OCI-LY3 (cell line): ENCODE measurements at regions not wholly inside any gene's neighbourhood (a gene's known extent, or its start where the extent isn't known, plus 50 kb on each side); places are given as distances from the start of the nearest gene placed in this dataset.

Experiments used
- CTCF ChIP-seq: fragments of 200-600, 300-600 bp; sonication (generic); IDR thresholded peaks from 2 replicates; pipeline ENCODE4 v1.5.1; 2014; ENCODE audit warnings: antibody characterized with exemption, low read length, low read depth
- EZH2phosphoT487 ChIP-seq: fragments of 200-600 bp; shearing (Covaris generic); IDR thresholded peaks from 2 replicates; pipeline ENCODE4 v1.6.1; 2018; ENCODE audit warnings: antibody characterized with exemption, mixed run types, low read depth

GRCh38 chr14:25628390-25628789, 578.4 kb upstream of the STXBP6 start:
- no peak for TF ChIP-seq CTCF
- TF ChIP-seq EZH2phosphoT487: no peak
